Cardiac muscle cell (in vitro differentiated cells and primary cell): ENCODE measurements at regions not wholly inside any gene's neighbourhood (a gene's known extent, or its start where the extent isn't known, plus 50 kb on each side); places are given as distances from the start of the nearest gene placed in this dataset.

Source experiments
- DNase-seq, 2 donors: peaks; one replicate each; pipeline versions ENCODE4 v3.0.0 to v3.0.0-alpha.2; 2010 to 2017; ENCODE audit warnings: low read depth in 1 of 2, low spot score in 1 of 2
- H3K27ac ChIP-seq: fragments of 200-600 bp; sonication (generic); 2 replicates; pipeline ENCODE4 v1.5.1; 2016
- H3K27me3 ChIP-seq: fragments of 200-600 bp; sonication (generic); 2 replicates; pipeline ENCODE4 v1.6.0; 2016; ENCODE audit warnings: control low read depth
- H3K36me3 ChIP-seq: fragments of 200-600 bp; sonication (generic); 2 replicates; pipeline ENCODE4 v1.5.1; 2016; ENCODE audit warnings: control low read depth
- H3K4me1 ChIP-seq: fragments of 200-600 bp; sonication (generic); 2 replicates; pipeline ENCODE4 v1.8.1; 2017; ENCODE audit warnings: low read depth, mild to moderate bottlenecking, mixed run types
- H3K4me3 ChIP-seq: fragments of 200-600 bp; sonication (generic); 2 replicates; pipeline ENCODE4 v1.5.1; 2016; ENCODE audit warnings: mild to moderate bottlenecking
- H3K9me3 ChIP-seq: fragments of 200-600 bp; sonication (generic); 2 replicates; pipeline ENCODE4 v1.5.1; 2017; ENCODE audit warnings: low read depth, mild to moderate bottlenecking, control low read depth
- TF ChIP-seq, protein P1 (sequence below): IDR thresholded peaks from 2 replicates; pipeline ENCODE4 v1.5.1; 2012; ENCODE audit warnings: low read depth, mild to moderate bottlenecking, low read length

GRCh38 chr4:97238956-97239666, 904.2 kb downstream of the STPG2 start:
- DNase-seq = no peak
- H3K27ac ChIP-seq = no peak overlapping the region

GRCh38 chr4:97239667-97239997, 903.6 kb downstream of the STPG2 start:
- DNase-seq = no peak
- Histone ChIP-seq H3K9me3 (no peaks in the 10 kb centered on the region), H3K4me3 (no peak overlapping the region), H3K27me3 (no peaks in the 10 kb centered on the region), H3K27ac (no peak overlapping the region), H3K36me3 (no peaks in the 10 kb centered on the region), H3K4me1 (no peaks in the 10 kb centered on the region)
- TF ChIP-seq, protein P1, sequence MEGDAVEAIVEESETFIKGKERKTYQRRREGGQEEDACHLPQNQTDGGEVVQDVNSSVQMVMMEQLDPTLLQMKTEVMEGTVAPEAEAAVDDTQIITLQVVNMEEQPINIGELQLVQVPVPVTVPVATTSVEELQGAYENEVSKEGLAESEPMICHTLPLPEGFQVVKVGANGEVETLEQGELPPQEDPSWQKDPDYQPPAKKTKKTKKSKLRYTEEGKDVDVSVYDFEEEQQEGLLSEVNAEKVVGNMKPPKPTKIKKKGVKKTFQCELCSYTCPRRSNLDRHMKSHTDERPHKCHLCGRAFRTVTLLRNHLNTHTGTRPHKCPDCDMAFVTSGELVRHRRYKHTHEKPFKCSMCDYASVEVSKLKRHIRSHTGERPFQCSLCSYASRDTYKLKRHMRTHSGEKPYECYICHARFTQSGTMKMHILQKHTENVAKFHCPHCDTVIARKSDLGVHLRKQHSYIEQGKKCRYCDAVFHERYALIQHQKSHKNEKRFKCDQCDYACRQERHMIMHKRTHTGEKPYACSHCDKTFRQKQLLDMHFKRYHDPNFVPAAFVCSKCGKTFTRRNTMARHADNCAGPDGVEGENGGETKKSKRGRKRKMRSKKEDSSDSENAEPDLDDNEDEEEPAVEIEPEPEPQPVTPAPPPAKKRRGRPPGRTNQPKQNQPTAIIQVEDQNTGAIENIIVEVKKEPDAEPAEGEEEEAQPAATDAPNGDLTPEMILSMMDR = no peak

More at GRCh38 chr4:97238956-97239666, 904.2 kb downstream of the STPG2 start:
- H3K4me3 ChIP-seq = no peak overlapping the region
- H3K4me1 ChIP-seq = no peaks in the 10 kb centered on the region
- TF ChIP-seq, protein P1 = no peak
- H3K9me3 ChIP-seq = no peaks in the 10 kb centered on the region
- H3K27me3 ChIP-seq = no peaks in the 10 kb centered on the region
- H3K36me3 ChIP-seq = no peaks in the 10 kb centered on the region

DNA sequence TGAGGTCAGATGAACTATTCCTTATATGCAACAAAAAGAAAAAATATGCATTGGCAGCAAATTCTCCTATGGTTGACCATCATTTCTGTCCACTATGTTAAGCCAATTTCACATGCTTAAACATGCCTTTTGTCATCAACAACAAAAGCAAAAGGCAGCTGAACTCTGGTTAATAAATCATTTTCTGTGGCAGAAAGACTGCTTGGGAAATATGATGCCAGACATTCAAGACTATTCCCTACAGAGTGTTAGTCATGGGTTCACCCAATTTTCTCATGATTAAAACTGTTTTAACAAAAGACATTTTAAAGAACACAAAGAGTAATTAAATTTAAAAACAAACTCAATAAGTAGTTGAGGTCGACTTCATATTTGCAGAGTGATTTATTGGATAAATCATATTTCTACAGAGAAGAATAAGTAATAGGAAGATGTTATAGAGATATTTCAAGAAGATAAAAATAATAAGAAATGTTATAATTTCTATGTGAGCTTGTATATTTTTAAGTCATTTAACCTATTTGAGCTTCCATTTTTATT, 890.6 kb downstream of the STPG2 start:
- Histone ChIP-seq H3K27me3 (no peaks in the 10 kb centered on the region), H3K27ac (no peak overlapping the region), H3K9me3 (no peaks in the 10 kb centered on the region), H3K4me3 (no peak overlapping the region), H3K36me3 (no peaks in the 10 kb centered on the region), H3K4me1 (no peaks in the 10 kb centered on the region)
- TF ChIP-seq, protein P1 = no peak
- DNase-seq = no peak

DNA sequence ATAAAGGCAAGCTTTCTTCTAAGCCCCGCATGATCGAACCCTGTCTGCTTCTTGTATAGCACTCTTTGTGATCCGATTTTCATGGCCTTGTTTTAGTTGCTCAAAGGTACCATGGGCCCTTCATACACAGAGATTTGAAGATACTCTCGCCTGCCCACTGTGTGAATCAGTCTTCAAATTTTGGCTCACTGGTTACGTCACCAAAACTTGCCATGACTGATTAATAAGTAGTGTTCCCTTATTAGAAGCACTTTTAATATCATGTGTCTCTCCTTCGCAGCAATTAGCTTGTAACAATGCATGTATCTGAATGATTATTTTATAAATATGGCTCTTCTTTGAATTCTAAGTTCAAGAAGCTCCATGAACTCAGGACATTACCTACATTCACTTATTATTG, 880.5 kb downstream of the STPG2 start:
- Histone ChIP-seq H3K27me3 (no peaks in the 10 kb centered on the region), H3K4me1 (no peaks in the 10 kb centered on the region)
- TF ChIP-seq, protein P1 = no peak

DNA sequence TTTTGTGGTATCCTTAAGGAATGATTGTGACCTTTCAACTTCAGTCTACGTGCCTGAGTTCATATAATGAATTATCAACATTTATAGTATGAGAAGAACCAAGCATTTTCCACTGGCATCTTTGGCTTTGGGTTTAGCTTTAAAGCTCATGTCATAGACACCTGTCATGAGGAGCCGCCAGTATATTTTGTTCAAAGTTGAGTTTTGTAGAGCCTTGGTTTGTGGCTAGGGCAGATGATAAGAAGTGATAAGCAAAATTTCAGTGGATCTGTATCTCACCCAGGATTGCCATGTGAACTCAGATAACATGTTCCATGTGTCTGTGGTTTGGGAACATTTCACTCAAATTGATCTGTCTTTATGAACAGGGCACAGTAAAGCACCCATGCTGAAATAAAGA, 873.2 kb downstream of the STPG2 start:
- Histone ChIP-seq H3K27ac (no peak overlapping the region), H3K4me3 (no peak overlapping the region), H3K4me1 (no peaks in the 10 kb centered on the region), H3K9me3 (no peaks in the 10 kb centered on the region), H3K36me3 (no peaks in the 10 kb centered on the region), H3K27me3 (no peaks in the 10 kb centered on the region)
- no peak for DNase-seq
- TF ChIP-seq, protein P1 = no peak

More for the DNA sequence above, 880.5 kb downstream of the STPG2 start:
- H3K36me3 ChIP-seq = no peaks in the 10 kb centered on the region
- H3K27ac ChIP-seq = no peak overlapping the region
- no peak overlapping the region for H3K4me3 ChIP-seq
- H3K9me3 ChIP-seq = no peaks in the 10 kb centered on the region
- no peak for DNase-seq
